ENCODE measurements at regions not wholly inside any gene's neighbourhood (a gene's known extent, or its start where the extent isn't known, plus 50 kb on each side); places are given as distances from the start of the nearest gene placed in this dataset.

DNA sequence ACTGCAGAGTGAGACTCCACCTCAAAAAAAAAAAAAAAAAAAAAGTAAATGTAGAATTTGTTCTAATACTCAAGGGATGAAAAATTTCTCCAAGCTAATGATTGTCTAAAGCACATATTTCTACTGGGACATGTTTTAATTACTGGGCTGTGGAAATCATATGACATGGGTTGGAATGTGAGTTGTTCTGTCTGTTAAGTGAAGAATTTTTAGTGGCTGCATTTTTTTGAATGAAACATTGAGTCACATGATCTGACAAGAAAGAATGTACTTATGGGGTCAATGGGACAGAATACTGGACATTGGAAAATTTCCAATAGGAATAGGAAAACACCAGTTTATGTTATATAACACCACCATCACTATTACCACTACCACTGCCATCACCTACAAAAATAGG is 123.8 kb upstream of the IVNS1ABP start:
- no peak for TF ChIP-seq ISL1 (CRISPR knock-in tag; IDR thresholded peaks at IDR 0.05)
- no peak for TF ChIP-seq ZFP3 (CRISPR knock-in tag; IDR thresholded peaks at IDR 0.05)
- TF ChIP-seq ZFP30 (CRISPR knock-in tag; IDR thresholded peaks at IDR 0.05) = no peak
- no peak for TF ChIP-seq GLIS3 (CRISPR knock-in tag; IDR thresholded peaks at IDR 0.05)
- TF ChIP-seq, protein P1, sequence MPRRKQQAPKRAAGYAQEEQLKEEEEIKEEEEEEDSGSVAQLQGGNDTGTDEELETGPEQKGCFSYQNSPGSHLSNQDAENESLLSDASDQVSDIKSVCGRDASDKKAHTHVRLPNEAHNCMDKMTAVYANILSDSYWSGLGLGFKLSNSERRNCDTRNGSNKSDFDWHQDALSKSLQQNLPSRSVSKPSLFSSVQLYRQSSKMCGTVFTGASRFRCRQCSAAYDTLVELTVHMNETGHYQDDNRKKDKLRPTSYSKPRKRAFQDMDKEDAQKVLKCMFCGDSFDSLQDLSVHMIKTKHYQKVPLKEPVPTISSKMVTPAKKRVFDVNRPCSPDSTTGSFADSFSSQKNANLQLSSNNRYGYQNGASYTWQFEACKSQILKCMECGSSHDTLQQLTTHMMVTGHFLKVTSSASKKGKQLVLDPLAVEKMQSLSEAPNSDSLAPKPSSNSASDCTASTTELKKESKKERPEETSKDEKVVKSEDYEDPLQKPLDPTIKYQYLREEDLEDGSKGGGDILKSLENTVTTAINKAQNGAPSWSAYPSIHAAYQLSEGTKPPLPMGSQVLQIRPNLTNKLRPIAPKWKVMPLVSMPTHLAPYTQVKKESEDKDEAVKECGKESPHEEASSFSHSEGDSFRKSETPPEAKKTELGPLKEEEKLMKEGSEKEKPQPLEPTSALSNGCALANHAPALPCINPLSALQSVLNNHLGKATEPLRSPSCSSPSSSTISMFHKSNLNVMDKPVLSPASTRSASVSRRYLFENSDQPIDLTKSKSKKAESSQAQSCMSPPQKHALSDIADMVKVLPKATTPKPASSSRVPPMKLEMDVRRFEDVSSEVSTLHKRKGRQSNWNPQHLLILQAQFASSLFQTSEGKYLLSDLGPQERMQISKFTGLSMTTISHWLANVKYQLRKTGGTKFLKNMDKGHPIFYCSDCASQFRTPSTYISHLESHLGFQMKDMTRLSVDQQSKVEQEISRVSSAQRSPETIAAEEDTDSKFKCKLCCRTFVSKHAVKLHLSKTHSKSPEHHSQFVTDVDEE (CRISPR knock-in tag; IDR thresholded peaks at IDR 0.05) = no peak
- TF ChIP-seq, protein P2, sequence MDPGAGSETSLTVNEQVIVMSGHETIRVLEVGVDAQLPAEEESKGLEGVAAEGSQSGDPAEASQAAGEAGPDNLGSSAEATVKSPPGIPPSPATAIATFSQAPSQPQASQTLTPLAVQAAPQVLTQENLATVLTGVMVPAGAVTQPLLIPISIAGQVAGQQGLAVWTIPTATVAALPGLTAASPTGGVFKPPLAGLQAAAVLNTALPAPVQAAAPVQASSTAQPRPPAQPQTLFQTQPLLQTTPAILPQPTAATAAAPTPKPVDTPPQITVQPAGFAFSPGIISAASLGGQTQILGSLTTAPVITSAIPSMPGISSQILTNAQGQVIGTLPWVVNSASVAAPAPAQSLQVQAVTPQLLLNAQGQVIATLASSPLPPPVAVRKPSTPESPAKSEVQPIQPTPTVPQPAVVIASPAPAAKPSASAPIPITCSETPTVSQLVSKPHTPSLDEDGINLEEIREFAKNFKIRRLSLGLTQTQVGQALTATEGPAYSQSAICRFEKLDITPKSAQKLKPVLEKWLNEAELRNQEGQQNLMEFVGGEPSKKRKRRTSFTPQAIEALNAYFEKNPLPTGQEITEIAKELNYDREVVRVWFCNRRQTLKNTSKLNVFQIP (CRISPR knock-in tag; IDR thresholded peaks at IDR 0.05; ENCODE audit: borderline replicate concordance, low read depth) = no peak
- TF ChIP-seq CSDC2 (CRISPR knock-in tag; IDR thresholded peaks at IDR 0.05) = no peak
- TF ChIP-seq, protein P3, sequence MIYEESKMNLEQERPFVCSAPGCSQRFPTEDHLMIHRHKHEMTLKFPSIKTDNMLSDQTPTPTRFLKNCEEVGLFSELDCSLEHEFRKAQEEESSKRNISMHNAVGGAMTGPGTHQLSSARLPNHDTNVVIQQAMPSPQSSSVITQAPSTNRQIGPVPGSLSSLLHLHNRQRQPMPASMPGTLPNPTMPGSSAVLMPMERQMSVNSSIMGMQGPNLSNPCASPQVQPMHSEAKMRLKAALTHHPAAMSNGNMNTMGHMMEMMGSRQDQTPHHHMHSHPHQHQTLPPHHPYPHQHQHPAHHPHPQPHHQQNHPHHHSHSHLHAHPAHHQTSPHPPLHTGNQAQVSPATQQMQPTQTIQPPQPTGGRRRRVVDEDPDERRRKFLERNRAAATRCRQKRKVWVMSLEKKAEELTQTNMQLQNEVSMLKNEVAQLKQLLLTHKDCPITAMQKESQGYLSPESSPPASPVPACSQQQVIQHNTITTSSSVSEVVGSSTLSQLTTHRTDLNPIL (CRISPR knock-in tag; IDR thresholded peaks at IDR 0.05; ENCODE audit: low read depth) = no peak
- no peak for TF ChIP-seq SNAI2 (CRISPR knock-in tag; IDR thresholded peaks at IDR 0.05)

All from SK-N-SH treated with all-trans-retinoic acid at 6 μM for 48 hours (cell line).